HEK293T (cell line): ENCODE measurements at regions not wholly inside any gene's neighbourhood (a gene's known extent, or its start where the extent isn't known, plus 50 kb on each side); places are given as distances from the start of the nearest gene placed in this dataset.

Source experiments
- ARNT ChIP-seq: fragments of 450-650 bp; IDR thresholded peaks from 2 replicates; pipeline ENCODE4 v1.6.1; 2017; ENCODE audit warnings: mild to moderate bottlenecking
- ELF4 ChIP-seq: fragments of 450-650 bp; IDR thresholded peaks from 2 replicates; pipeline ENCODE4 v1.6.1; 2017; ENCODE audit warnings: antibody characterized with exemption
- FOXA1 ChIP-seq: fragments of 450-650 bp; IDR thresholded peaks from 2 replicates; pipeline ENCODE4 v1.6.1; 2016; ENCODE audit warnings: mild to moderate bottlenecking
- FOXK2 ChIP-seq: fragments of 450-650 bp; IDR thresholded peaks from 2 replicates; pipeline ENCODE4 v1.6.1; 2016; ENCODE audit warnings: mild to moderate bottlenecking
- FOXM1 ChIP-seq: fragments of 450-650 bp; IDR thresholded peaks from 2 replicates; pipeline ENCODE4 v1.6.1; 2017; ENCODE audit warnings: mild to moderate bottlenecking, borderline replicate concordance
- HDGF ChIP-seq: fragments of 450-650 bp; IDR thresholded peaks from 2 replicates; pipeline ENCODE4 v1.6.1; 2017; ENCODE audit warnings: antibody characterized with exemption, borderline replicate concordance
- NFRKB ChIP-seq: fragments of 450-650 bp; IDR thresholded peaks from 2 replicates; pipeline ENCODE4 v1.6.1; 2016; ENCODE audit warnings: mild to moderate bottlenecking, moderate library complexity
- SP1 ChIP-seq: fragments of 450-650 bp; IDR thresholded peaks from 2 replicates; pipeline ENCODE4 v1.6.1; 2017
- TARDBP ChIP-seq: fragments of 450-650 bp; IDR thresholded peaks from 2 replicates; pipeline ENCODE4 v1.6.1; 2016
- ZNF384 ChIP-seq: fragments of 450-650 bp; IDR thresholded peaks from 2 replicates; pipeline ENCODE4 v1.6.1; 2016

GRCh38 chr1:103267893-103268292, 159.6 kb upstream of the COL11A1 start:
- TF ChIP-seq HDGF (no peak), TARDBP (no peak), SP1 (no peak), FOXA1 (no peak), ZNF384 (no peak), ARNT (no peak), ELF4 (no peak), FOXK2 (no peak), NFRKB (no peak), FOXM1 (no peak)
